Kidney epithelial cell (primary cell): ENCODE measurements at regions not wholly inside any gene's neighbourhood (a gene's known extent, or its start where the extent isn't known, plus 50 kb on each side); places are given as distances from the start of the nearest gene placed in this dataset.
"Not testable (repeated sequence)": the region's sequence is repeated elsewhere in the genome, so short reads cannot be mapped to it uniquely, and the experiment has no call there.

ENCODE experiments used
- DNase-seq: peaks from one replicate; pipeline ENCODE4 v3.0.0-alpha.2; 2010; ENCODE audit warnings: low read depth
- H3K27me3 ChIP-seq: 2 replicates; pipeline ENCODE4 v1.6.0; 2011; ENCODE audit warnings: low read length; ENCODE audit not compliant: control insufficient read depth, insufficient read depth
- H3K36me3 ChIP-seq: 2 replicates; pipeline ENCODE4 v1.5.1; 2011; ENCODE audit warnings: low read length; ENCODE audit not compliant: control insufficient read depth, insufficient read depth
- H3K4me3 ChIP-seq: 2 replicates; pipeline ENCODE4 v1.5.1; 2011; ENCODE audit warnings: low read depth, mild to moderate bottlenecking, control low read depth, low read length
- TF ChIP-seq, protein P1 (sequence below): IDR thresholded peaks from 2 replicates; pipeline ENCODE4 v1.5.1; 2011; ENCODE audit warnings: mild to moderate bottlenecking, moderate library complexity, low read length, control low read depth, inconsistent platforms; ENCODE audit not compliant: insufficient read depth, poor library complexity, severe bottlenecking

GRCh38 chr6:140785926-140786325, 1346.8 kb upstream of the GJE1 start:
- TF ChIP-seq, protein P1, sequence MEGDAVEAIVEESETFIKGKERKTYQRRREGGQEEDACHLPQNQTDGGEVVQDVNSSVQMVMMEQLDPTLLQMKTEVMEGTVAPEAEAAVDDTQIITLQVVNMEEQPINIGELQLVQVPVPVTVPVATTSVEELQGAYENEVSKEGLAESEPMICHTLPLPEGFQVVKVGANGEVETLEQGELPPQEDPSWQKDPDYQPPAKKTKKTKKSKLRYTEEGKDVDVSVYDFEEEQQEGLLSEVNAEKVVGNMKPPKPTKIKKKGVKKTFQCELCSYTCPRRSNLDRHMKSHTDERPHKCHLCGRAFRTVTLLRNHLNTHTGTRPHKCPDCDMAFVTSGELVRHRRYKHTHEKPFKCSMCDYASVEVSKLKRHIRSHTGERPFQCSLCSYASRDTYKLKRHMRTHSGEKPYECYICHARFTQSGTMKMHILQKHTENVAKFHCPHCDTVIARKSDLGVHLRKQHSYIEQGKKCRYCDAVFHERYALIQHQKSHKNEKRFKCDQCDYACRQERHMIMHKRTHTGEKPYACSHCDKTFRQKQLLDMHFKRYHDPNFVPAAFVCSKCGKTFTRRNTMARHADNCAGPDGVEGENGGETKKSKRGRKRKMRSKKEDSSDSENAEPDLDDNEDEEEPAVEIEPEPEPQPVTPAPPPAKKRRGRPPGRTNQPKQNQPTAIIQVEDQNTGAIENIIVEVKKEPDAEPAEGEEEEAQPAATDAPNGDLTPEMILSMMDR = no peak
- no peak for DNase-seq
- Histone ChIP-seq H3K27me3 (no peaks in the 10 kb centered on the region), H3K4me3 (no peak overlapping the region), H3K36me3 (no peaks in the 10 kb centered on the region)

- no peak for DNase-seq
- no peak overlapping the region for H3K4me3 ChIP-seq
- H3K27me3 ChIP-seq = no peaks in the 10 kb centered on the region
- no peaks in the 10 kb centered on the region for H3K36me3 ChIP-seq
- TF ChIP-seq, protein P1 = no peak
Observed at GRCh38 chr6:140784573-140784972, 1348.2 kb upstream of the GJE1 start.

GRCh38 chr6:140783504-140783903, 1349.2 kb upstream of the GJE1 start:
- H3K4me3 ChIP-seq, H3K36me3 ChIP-seq, H3K27me3 ChIP-seq, DNase-seq: not testable (repeated sequence)

- no peak for DNase-seq
- Histone ChIP-seq H3K4me3 (no peak overlapping the region), H3K27me3 (no peaks in the 10 kb centered on the region), H3K36me3 (no peaks in the 10 kb centered on the region)
- TF ChIP-seq, protein P1 = no peak
Observed at GRCh38 chr6:140782941-140783340, 1349.8 kb upstream of the GJE1 start.

DNA sequence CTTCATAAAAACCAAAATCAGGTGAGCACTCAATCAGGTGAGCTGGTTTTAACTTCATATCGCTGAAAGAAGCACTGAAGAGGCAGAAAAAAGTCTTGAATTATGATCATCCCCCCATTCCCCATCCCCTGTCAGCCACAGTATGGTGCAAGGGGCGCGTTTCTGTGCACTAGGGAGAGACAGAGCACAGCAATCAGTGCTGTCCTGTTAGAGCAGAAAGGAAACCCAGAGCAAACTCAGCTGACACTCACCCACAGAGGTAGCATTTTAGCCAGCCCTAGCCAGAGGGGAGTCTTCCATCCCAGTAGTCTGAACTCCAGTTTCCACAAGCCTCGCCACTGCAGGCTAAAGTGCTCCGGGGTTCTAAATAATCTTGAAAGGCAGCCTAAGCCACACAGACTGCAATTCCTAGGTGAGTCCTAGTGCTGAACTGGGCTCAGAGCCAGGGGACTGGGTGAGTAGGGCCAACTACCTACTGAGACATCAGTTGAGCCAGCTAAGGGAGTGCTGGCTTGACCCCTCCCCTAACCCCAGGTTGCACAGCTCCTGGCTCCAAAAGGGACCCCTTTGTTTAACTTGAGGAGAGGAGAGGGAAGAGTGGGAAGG, 1352.6 kb upstream of the GJE1 start:
- Histone ChIP-seq H3K27me3 (no peaks in the 10 kb centered on the region), H3K4me3 (no peak overlapping the region), H3K36me3 (no peaks in the 10 kb centered on the region)
- TF ChIP-seq, protein P1 = no peak
- DNase-seq = no peak

DNA sequence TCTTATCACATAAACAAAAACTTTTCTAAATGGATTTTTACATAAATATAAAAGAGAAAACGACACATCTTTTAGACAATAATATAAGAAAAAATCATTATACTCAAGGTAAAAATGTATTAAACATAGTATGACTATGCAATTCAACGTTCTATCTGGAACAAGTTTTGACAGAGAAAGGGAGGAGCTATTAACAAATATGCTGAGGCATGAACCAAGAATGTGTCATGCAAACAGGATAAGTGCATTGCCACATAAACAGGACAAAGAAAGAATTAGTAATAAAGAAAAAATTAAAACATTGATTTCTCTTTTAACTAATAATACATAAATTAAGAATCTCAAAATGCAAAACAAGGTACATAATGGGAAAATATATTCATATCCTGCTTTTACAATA, 1353.4 kb upstream of the GJE1 start:
- no peak for DNase-seq

More for the DNA sequence above, 1353.4 kb upstream of the GJE1 start:
- H3K4me3 ChIP-seq = no peak overlapping the region
- TF ChIP-seq, protein P1 = no peak
- H3K27me3 ChIP-seq = no peaks in the 10 kb centered on the region
- no peaks in the 10 kb centered on the region for H3K36me3 ChIP-seq
